Activated CD4-positive, alpha-beta T cell treated with anti-CD3 and anti-CD28 coated beads, Interleukin-2, amount 10 ng/mL, durations not matched to agents 24 days and 14 days (primary cell): ENCODE measurements at regions not wholly inside any gene's neighbourhood (a gene's known extent, or its start where the extent isn't known, plus 50 kb on each side); places are given as distances from the start of the nearest gene placed in this dataset.

Experiments used
- DNase-seq: peaks from one replicate; pipeline ENCODE4 v3.0.0; 2022
- H3K27ac Mint-ChIP-seq: one replicate; pipeline ENCODE4 v1.8.0; 2022; ENCODE audit warnings: mild to moderate bottlenecking, mixed read lengths
- H3K27me3 Mint-ChIP-seq: one replicate; pipeline ENCODE4 v1.8.0; 2022; ENCODE audit warnings: mixed read lengths
- H3K36me3 Mint-ChIP-seq: one replicate; pipeline ENCODE4 v1.8.0; 2022; ENCODE audit warnings: low read depth, mild to moderate bottlenecking, mixed read lengths
- H3K4me1 Mint-ChIP-seq: one replicate; pipeline ENCODE4 v1.8.0; 2021; ENCODE audit warnings: mixed read lengths
- H3K4me3 Mint-ChIP-seq: one replicate; pipeline ENCODE4 v1.8.0; 2022; ENCODE audit warnings: mild to moderate bottlenecking, moderate library complexity, mixed read lengths
- H3K9me3 Mint-ChIP-seq: one replicate; pipeline ENCODE4 v1.8.0; 2021; ENCODE audit warnings: mixed read lengths
- intact Hi-C: fragments of 100-400 bp; cut with micrococcal nuclease; formaldehyde crosslinking; loops from one replicate; pipeline ENCODE4 v1.15.1; 2023

GRCh38 chr16:49010879-49011278 lies 270.8 kb downstream of the CBLN1 start:
- H3K4me3 Mint-ChIP-seq = no peak overlapping the region
- no peaks in the 10 kb centered on the region for H3K36me3 Mint-ChIP-seq
- intact Hi-C loops = no loop called here
- H3K27ac Mint-ChIP-seq = no peak overlapping the region
- H3K9me3 Mint-ChIP-seq = no peaks in the 10 kb centered on the region
- H3K4me1 Mint-ChIP-seq = no peaks in the 10 kb centered on the region
- no peaks in the 10 kb centered on the region for H3K27me3 Mint-ChIP-seq
- no peak for DNase-seq

- Mint-ChIP-seq H3K27me3 (no peaks in the 10 kb centered on the region), H3K4me3 (no peak overlapping the region), H3K4me1 (no peaks in the 10 kb centered on the region), H3K9me3 (no peaks in the 10 kb centered on the region), H3K36me3 (no peaks in the 10 kb centered on the region), H3K27ac (no peak overlapping the region)
- intact Hi-C loops = no loop called here
- no peak for DNase-seq
Measured at GRCh38 chr16:49010396-49010795, 271.2 kb downstream of the CBLN1 start.

GRCh38 chr16:49009204-49009603 lies 272.4 kb downstream of the CBLN1 start:
- DNase-seq = no peak
- H3K9me3 Mint-ChIP-seq = no peaks in the 10 kb centered on the region
- no peaks in the 10 kb centered on the region for H3K27me3 Mint-ChIP-seq
- no peaks in the 10 kb centered on the region for H3K4me1 Mint-ChIP-seq
- H3K27ac Mint-ChIP-seq = no peak overlapping the region
- H3K36me3 Mint-ChIP-seq = no peaks in the 10 kb centered on the region
- intact Hi-C loops = no loop called here
- no peak overlapping the region for H3K4me3 Mint-ChIP-seq

- H3K27me3 Mint-ChIP-seq = no peaks in the 10 kb centered on the region
- no peaks in the 10 kb centered on the region for H3K36me3 Mint-ChIP-seq
- no peak overlapping the region for H3K27ac Mint-ChIP-seq
- H3K4me1 Mint-ChIP-seq = no peaks in the 10 kb centered on the region
- intact Hi-C loops = no loop called here
- no peak overlapping the region for H3K4me3 Mint-ChIP-seq
- no peak for DNase-seq
- no peaks in the 10 kb centered on the region for H3K9me3 Mint-ChIP-seq
Measured at GRCh38 chr16:49003992-49004391, 277.6 kb downstream of the CBLN1 start.

GRCh38 chr16:49003022-49003421 lies 278.6 kb downstream of the CBLN1 start:
- no peak for DNase-seq
- Mint-ChIP-seq H3K27ac (no peak overlapping the region), H3K9me3 (no peaks in the 10 kb centered on the region), H3K27me3 (no peaks in the 10 kb centered on the region), H3K4me3 (no peak overlapping the region), H3K4me1 (no peaks in the 10 kb centered on the region), H3K36me3 (no peaks in the 10 kb centered on the region)
- intact Hi-C loops = no loop called here

GRCh38 chr16:49000594-49000993 lies 281.0 kb downstream of the CBLN1 start:
- H3K4me1 Mint-ChIP-seq = no peaks in the 10 kb centered on the region
- intact Hi-C loops = no loop called here
- H3K36me3 Mint-ChIP-seq = no peaks in the 10 kb centered on the region
- DNase-seq = no peak
- H3K4me3 Mint-ChIP-seq = no peak overlapping the region
- H3K27me3 Mint-ChIP-seq = no peaks in the 10 kb centered on the region
- H3K9me3 Mint-ChIP-seq = no peaks in the 10 kb centered on the region
- no peak overlapping the region for H3K27ac Mint-ChIP-seq

- H3K27ac Mint-ChIP-seq = no peak overlapping the region
Measured at GRCh38 chr16:48999508-48999907, 282.1 kb downstream of the CBLN1 start.

GRCh38 chr16:48999044-48999443 lies 282.6 kb downstream of the CBLN1 start:
- no peaks in the 10 kb centered on the region for H3K27me3 Mint-ChIP-seq
- no peak overlapping the region for H3K27ac Mint-ChIP-seq
- H3K36me3 Mint-ChIP-seq = no peaks in the 10 kb centered on the region
- no peaks in the 10 kb centered on the region for H3K4me1 Mint-ChIP-seq
- no peak for DNase-seq
- intact Hi-C loops = no loop called here
- H3K4me3 Mint-ChIP-seq = no peak overlapping the region
- H3K9me3 Mint-ChIP-seq = no peaks in the 10 kb centered on the region

More at GRCh38 chr16:48999508-48999907, 282.1 kb downstream of the CBLN1 start:
- Mint-ChIP-seq H3K36me3 (no peaks in the 10 kb centered on the region), H3K9me3 (no peaks in the 10 kb centered on the region), H3K4me3 (no peak overlapping the region), H3K27me3 (no peaks in the 10 kb centered on the region), H3K4me1 (no peaks in the 10 kb centered on the region)
- DNase-seq = no peak
- intact Hi-C loops = no loop called here

- H3K4me1 Mint-ChIP-seq = no peaks in the 10 kb centered on the region
- intact Hi-C loops = no loop called here
- no peaks in the 10 kb centered on the region for H3K36me3 Mint-ChIP-seq
- no peaks in the 10 kb centered on the region for H3K27me3 Mint-ChIP-seq
- no peaks in the 10 kb centered on the region for H3K9me3 Mint-ChIP-seq
- no peak for DNase-seq
- no peak overlapping the region for H3K4me3 Mint-ChIP-seq
- no peak overlapping the region for H3K27ac Mint-ChIP-seq
Measured at GRCh38 chr16:48997946-48998345, 283.7 kb downstream of the CBLN1 start.

GRCh38 chr16:48997081-48997615 lies 284.5 kb downstream of the CBLN1 start:
- no peak for DNase-seq
- no peaks in the 10 kb centered on the region for H3K9me3 Mint-ChIP-seq
- H3K4me1 Mint-ChIP-seq = no peaks in the 10 kb centered on the region
- no peak overlapping the region for H3K4me3 Mint-ChIP-seq
- no peaks in the 10 kb centered on the region for H3K27me3 Mint-ChIP-seq
- no peaks in the 10 kb centered on the region for H3K36me3 Mint-ChIP-seq
- no peak overlapping the region for H3K27ac Mint-ChIP-seq
- intact Hi-C loops = no loop called here

- H3K4me3 Mint-ChIP-seq = no peak overlapping the region
- no peak for DNase-seq
- H3K9me3 Mint-ChIP-seq = peaks cover 4% of the 10 kb centered on the region
- H3K4me1 Mint-ChIP-seq = no peaks in the 10 kb centered on the region
- intact Hi-C loops = no loop called here
- H3K27me3 Mint-ChIP-seq = no peaks in the 10 kb centered on the region
- H3K36me3 Mint-ChIP-seq = no peaks in the 10 kb centered on the region
- no peak overlapping the region for H3K27ac Mint-ChIP-seq
Measured at GRCh38 chr16:48978501-48978900, 303.1 kb downstream of the CBLN1 start.

GRCh38 chr16:48972236-48972635 lies 309.4 kb downstream of the CBLN1 start:
- no peak for DNase-seq
- H3K36me3 Mint-ChIP-seq = no peaks in the 10 kb centered on the region
- intact Hi-C loops = no loop called here
- H3K4me3 Mint-ChIP-seq = no peak overlapping the region
- no peaks in the 10 kb centered on the region for H3K27me3 Mint-ChIP-seq
- H3K27ac Mint-ChIP-seq = no peak overlapping the region
- H3K9me3 Mint-ChIP-seq = no peaks in the 10 kb centered on the region
- no peaks in the 10 kb centered on the region for H3K4me1 Mint-ChIP-seq

- Mint-ChIP-seq H3K27me3 (no peaks in the 10 kb centered on the region), H3K9me3 (no peaks in the 10 kb centered on the region), H3K4me3 (no peak overlapping the region), H3K27ac (no peak overlapping the region), H3K36me3 (no peaks in the 10 kb centered on the region), H3K4me1 (no peaks in the 10 kb centered on the region)
- intact Hi-C loops = no loop called here
- DNase-seq = no peak
Measured at GRCh38 chr16:48971571-48972077, 310.0 kb downstream of the CBLN1 start.

GRCh38 chr16:48970216-48970615 lies 311.4 kb downstream of the CBLN1 start:
- DNase-seq = no peak
- Mint-ChIP-seq H3K27ac (no peak overlapping the region), H3K27me3 (no peaks in the 10 kb centered on the region), H3K4me3 (no peak overlapping the region), H3K9me3 (no peaks in the 10 kb centered on the region), H3K4me1 (no peaks in the 10 kb centered on the region), H3K36me3 (no peaks in the 10 kb centered on the region)
- intact Hi-C loops = no loop called here

GRCh38 chr16:48969611-48970010 lies 312.0 kb downstream of the CBLN1 start:
- no peak for DNase-seq
- Mint-ChIP-seq H3K27ac (no peak overlapping the region), H3K4me1 (no peaks in the 10 kb centered on the region), H3K9me3 (no peaks in the 10 kb centered on the region), H3K4me3 (no peak overlapping the region), H3K36me3 (no peaks in the 10 kb centered on the region), H3K27me3 (no peaks in the 10 kb centered on the region)
- intact Hi-C loops = no loop called here
